ENCODE measurements at regions not wholly inside any gene's neighbourhood (a gene's known extent, or its start where the extent isn't known, plus 50 kb on each side); places are given as distances from the start of the nearest gene placed in this dataset.

DNA sequence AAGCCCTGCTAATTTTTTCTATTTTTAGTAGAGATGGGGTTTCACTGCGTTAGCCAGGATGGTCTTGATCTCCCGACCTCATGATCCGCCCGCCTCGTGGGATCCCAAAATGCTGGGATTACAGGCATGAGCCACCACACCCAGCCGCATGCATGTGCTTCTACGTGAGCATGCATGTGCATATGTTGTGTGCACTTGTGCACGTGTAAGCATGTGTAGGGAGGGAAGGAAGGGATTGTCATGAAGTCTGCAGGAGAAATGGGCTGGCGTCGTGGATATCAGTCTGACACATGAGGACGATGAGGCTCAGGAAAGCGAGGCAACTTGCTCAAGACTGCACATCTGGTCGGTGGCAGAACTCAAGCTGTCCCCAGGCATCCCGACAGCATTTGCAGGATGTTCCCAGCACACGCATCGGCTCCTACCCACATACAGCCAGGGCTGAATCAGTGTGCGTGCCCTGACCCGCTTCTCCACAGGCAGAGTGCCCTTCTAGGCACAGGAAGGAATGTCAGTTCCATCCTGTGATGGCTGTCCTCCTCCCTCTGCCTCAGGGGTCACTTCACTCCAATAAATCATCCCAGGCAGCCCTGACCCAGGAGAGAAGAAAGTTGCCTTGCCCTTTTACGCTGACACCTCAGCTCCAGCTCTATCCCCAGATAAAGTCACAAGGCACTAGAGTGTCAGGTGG lies 49.9 kb upstream of the SLC14A2 start:
- Histone ChIP-seq H3K4me2 (ENCODE audit: low read depth, low read length) (no peak overlapping the region), H3K79me2 (ENCODE audit: insufficient read depth, low read length) (no peaks in the 10 kb centered on the region), H3K27ac (ENCODE audit: extremely low read length, insufficient read depth, low read length) (no peak overlapping the region), H3K4me3 (replicated peaks in 1 of 3; ENCODE audit: insufficient read depth in 1 of 3, low read depth in 2 of 3, low read length in 3 of 3) (no peak overlapping the region), H4K20me1 (ENCODE audit: insufficient read depth, low read length) (no peaks in the 10 kb centered on the region; the same call in 1 of the 2 replicates), H3K4me1 (ENCODE audit: insufficient read depth, low read length) (no peaks in the 10 kb centered on the region), H3K9me3 (ENCODE audit: low read length) (no peaks in the 10 kb centered on the region), H2AFZ (ENCODE audit: low read length) (no peak overlapping the region), H3K9ac (ENCODE audit: insufficient read depth, low read depth, low read length) (no peak overlapping the region), H3K27me3 (ENCODE audit: control insufficient read depth in 1 of 2, insufficient read depth in 2 of 2, low read length in 2 of 2) (no peaks in the 10 kb centered on the region), H3K36me3 (replicated peaks in 1 of 2; ENCODE audit: control insufficient read depth in 1 of 2, insufficient read depth in 2 of 2, low read length in 2 of 2) (no peaks in the 10 kb centered on the region)
- in situ Hi-C loops (cut with HindIII; ENCODE audit: extremely low pct_ligation_motif_present, low pct_unique_long_range_greater_than_20kb) = no loop called here
- intact Hi-C loops (cut with micrococcal nuclease; ENCODE audit: unreplicated experiment) = no loop called here
- no peak for ATAC-seq
- ChIA-PET CTCF (ENCODE audit: low intra/inter-chr PET ratio, low total read pairs) (no interaction called here), POLR2A (no interaction called here)
- no peak for DNase-seq (ENCODE audit: low spot score)
- no peak for FAIRE-seq
- WGBS (ENCODE audit: low lambda C conversion rate) = 68% methylated on average over 14 of the region's 19 CpGs
- no TSS peak for BruUV-seq (replicated peaks)
- TF ChIP-seq, protein P1, sequence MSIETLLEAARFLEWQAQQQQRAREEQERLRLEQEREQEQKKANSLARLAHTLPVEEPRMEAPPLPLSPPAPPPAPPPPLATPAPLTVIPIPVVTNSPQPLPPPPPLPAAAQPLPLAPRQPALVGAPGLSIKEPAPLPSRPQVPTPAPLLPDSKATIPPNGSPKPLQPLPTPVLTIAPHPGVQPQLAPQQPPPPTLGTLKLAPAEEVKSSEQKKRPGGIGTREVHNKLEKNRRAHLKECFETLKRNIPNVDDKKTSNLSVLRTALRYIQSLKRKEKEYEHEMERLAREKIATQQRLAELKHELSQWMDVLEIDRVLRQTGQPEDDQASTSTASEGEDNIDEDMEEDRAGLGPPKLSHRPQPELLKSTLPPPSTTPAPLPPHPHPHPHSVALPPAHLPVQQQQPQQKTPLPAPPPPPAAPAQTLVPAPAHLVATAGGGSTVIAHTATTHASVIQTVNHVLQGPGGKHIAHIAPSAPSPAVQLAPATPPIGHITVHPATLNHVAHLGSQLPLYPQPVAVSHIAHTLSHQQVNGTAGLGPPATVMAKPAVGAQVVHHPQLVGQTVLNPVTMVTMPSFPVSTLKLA (IDR thresholded peaks at IDR 0.05) = peak; percentile 62
- no peak for TF ChIP-seq ZNF205 (CRISPR knock-in tag; IDR thresholded peaks at IDR 0.05)
